DOHH2 (cell line): ENCODE measurements at regions not wholly inside any gene's neighbourhood (a gene's known extent, or its start where the extent isn't known, plus 50 kb on each side); places are given as distances from the start of the nearest gene placed in this dataset.

Experiments
- H3F3A ChIP-seq: fragments of 200-600 bp; sonication (generic), shearing (Covaris generic); 2 replicates; pipeline ENCODE4 v1.6.0; 2016; ENCODE audit warnings: antibody characterized with exemption, mild to moderate bottlenecking; ENCODE audit not compliant: control insufficient read depth, insufficient read depth
- H3K27ac ChIP-seq: fragments of 200-600 bp; sonication (generic); 2 replicates; pipeline ENCODE4 v1.5.1; 2014; ENCODE audit warnings: low read depth, mild to moderate bottlenecking, low read length, moderate library complexity
- H3K27me3 ChIP-seq: fragments of 200-600 bp; sonication (generic); 2 replicates; pipeline ENCODE4 v1.6.1; 2014; ENCODE audit warnings: mild to moderate bottlenecking, low read length, mixed read lengths; ENCODE audit not compliant: control insufficient read depth
- H3K36me3 ChIP-seq: fragments of 200-600 bp; sonication (generic); 2 replicates; pipeline ENCODE4 v1.6.1; 2014; ENCODE audit warnings: mild to moderate bottlenecking, low read length, moderate library complexity, mixed read lengths; ENCODE audit not compliant: control insufficient read depth
- H3K4me1 ChIP-seq: fragments of 200-600 bp; sonication (generic); 2 replicates; pipeline ENCODE4 v1.6.1; 2014; ENCODE audit warnings: mild to moderate bottlenecking, low read length, mixed read lengths; ENCODE audit not compliant: control insufficient read depth
- H3K4me2 ChIP-seq: fragments of 200-600 bp; sonication (generic); 2 replicates; pipeline ENCODE4 v1.6.0; 2014; ENCODE audit warnings: mild to moderate bottlenecking, low read length, moderate library complexity
- H3K4me3 ChIP-seq: fragments of 200-600 bp; sonication (generic); 2 replicates; pipeline ENCODE4 v1.5.1; 2014; ENCODE audit warnings: mild to moderate bottlenecking, low read length, mixed read lengths
- H3K79me2 ChIP-seq: fragments of 200-600 bp; sonication (generic); 2 replicates; pipeline ENCODE4 v1.6.1; 2014; ENCODE audit warnings: mild to moderate bottlenecking, low read length, mixed read lengths; ENCODE audit not compliant: control insufficient read depth
- H3K9me2 ChIP-seq: fragments of 200-600 bp; sonication (generic); replicated peaks from 2 replicates; pipeline ENCODE4 v1.6.1; 2014; ENCODE audit warnings: mild to moderate bottlenecking, low read length, mixed read lengths; ENCODE audit not compliant: control insufficient read depth
- H3K9me3 ChIP-seq: fragments of 200-600 bp; sonication (generic); 2 replicates; pipeline ENCODE4 v1.6.1; 2014; ENCODE audit warnings: antibody characterized with exemption, low read length, mixed read lengths; ENCODE audit not compliant: control insufficient read depth, insufficient read depth
- H4K20me1 ChIP-seq: fragments of 200-600 bp; sonication (generic); 2 replicates; pipeline ENCODE4 v1.6.0; 2014; ENCODE audit warnings: low read depth, mild to moderate bottlenecking, antibody characterized with exemption, low read length, moderate library complexity; ENCODE audit not compliant: control insufficient read depth, insufficient read depth
- EZH2phosphoT487 ChIP-seq: fragments of 200-600 bp; sonication (generic); IDR thresholded peaks from 2 replicates; pipeline ENCODE4 v1.6.1; 2017; ENCODE audit warnings: borderline replicate concordance, mild to moderate bottlenecking, antibody characterized with exemption, low read length, moderate library complexity, mixed read lengths
- TF ChIP-seq, protein P1 (sequence below): fragments of 200-600 bp; sonication (generic); IDR thresholded peaks from one replicate; pipeline ENCODE4 v1.5.1; 2014; ENCODE audit warnings: antibody characterized with exemption, mild to moderate bottlenecking, low read depth, low read length; ENCODE audit not compliant: poor library complexity, severe bottlenecking

DNA sequence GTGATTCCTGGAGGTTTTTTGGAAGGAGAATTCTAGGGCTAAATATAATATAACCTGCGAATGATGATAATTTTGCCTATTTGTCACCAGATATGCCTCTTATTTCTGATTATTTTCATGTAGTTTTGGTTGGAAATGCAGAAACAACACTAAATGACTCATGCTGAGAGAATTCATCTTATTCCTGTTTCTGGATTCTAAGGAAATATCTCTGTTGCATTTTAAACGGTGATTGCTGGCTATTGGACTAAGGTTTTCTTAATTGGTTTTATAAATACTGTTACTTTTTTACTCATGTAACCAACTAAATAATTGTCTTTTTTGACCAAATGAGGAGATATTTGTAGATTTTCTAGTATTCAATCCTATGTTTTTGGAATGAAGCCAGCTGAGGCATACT lies 204.9 kb upstream of the NPSR1 start:
- Histone ChIP-seq H3K4me2 (no peak overlapping the region), H3K36me3 (no peaks in the 10 kb centered on the region), H3F3A (no peaks in the 10 kb centered on the region), H4K20me1 (no peaks in the 10 kb centered on the region), H3K27ac (no peak overlapping the region), H3K9me2 (no peaks in the 10 kb centered on the region), H3K9me3 (no peaks in the 10 kb centered on the region), H3K4me3 (no peak overlapping the region), H3K79me2 (no peaks in the 10 kb centered on the region), H3K27me3 (no peaks in the 10 kb centered on the region), H3K4me1 (no peaks in the 10 kb centered on the region)
- TF ChIP-seq, protein P1, sequence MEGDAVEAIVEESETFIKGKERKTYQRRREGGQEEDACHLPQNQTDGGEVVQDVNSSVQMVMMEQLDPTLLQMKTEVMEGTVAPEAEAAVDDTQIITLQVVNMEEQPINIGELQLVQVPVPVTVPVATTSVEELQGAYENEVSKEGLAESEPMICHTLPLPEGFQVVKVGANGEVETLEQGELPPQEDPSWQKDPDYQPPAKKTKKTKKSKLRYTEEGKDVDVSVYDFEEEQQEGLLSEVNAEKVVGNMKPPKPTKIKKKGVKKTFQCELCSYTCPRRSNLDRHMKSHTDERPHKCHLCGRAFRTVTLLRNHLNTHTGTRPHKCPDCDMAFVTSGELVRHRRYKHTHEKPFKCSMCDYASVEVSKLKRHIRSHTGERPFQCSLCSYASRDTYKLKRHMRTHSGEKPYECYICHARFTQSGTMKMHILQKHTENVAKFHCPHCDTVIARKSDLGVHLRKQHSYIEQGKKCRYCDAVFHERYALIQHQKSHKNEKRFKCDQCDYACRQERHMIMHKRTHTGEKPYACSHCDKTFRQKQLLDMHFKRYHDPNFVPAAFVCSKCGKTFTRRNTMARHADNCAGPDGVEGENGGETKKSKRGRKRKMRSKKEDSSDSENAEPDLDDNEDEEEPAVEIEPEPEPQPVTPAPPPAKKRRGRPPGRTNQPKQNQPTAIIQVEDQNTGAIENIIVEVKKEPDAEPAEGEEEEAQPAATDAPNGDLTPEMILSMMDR: no peak
- no peak for TF ChIP-seq EZH2phosphoT487

- Histone ChIP-seq H3K4me3 (no peak overlapping the region), H3K79me2 (no peaks in the 10 kb centered on the region), H3K9me3 (no peaks in the 10 kb centered on the region), H3K9me2 (no peaks in the 10 kb centered on the region), H3K4me1 (no peaks in the 10 kb centered on the region), H3K36me3 (no peaks in the 10 kb centered on the region), H3K27ac (no peak overlapping the region), H4K20me1 (no peaks in the 10 kb centered on the region), H3F3A (no peaks in the 10 kb centered on the region), H3K4me2 (no peak overlapping the region), H3K27me3 (no peaks in the 10 kb centered on the region)
- TF ChIP-seq EZH2phosphoT487: no peak
Observed at GRCh38 chr7:34454381-34454780, 203.6 kb upstream of the NPSR1 start.

- Histone ChIP-seq H3K79me2 (no peaks in the 10 kb centered on the region), H3K4me1 (no peaks in the 10 kb centered on the region), H3K9me3 (no peaks in the 10 kb centered on the region), H3K27me3 (no peaks in the 10 kb centered on the region), H4K20me1 (no peaks in the 10 kb centered on the region), H3K9me2 (no peaks in the 10 kb centered on the region), H3K4me3 (no peak overlapping the region), H3K27ac (no peak overlapping the region), H3K4me2 (no peak overlapping the region), H3K36me3 (no peaks in the 10 kb centered on the region), H3F3A (no peaks in the 10 kb centered on the region)
- TF ChIP-seq, protein P1: no peak
- TF ChIP-seq EZH2phosphoT487: no peak
Observed at GRCh38 chr7:34457329-34457728, 200.7 kb upstream of the NPSR1 start.

- H3K9me3 ChIP-seq: no peaks in the 10 kb centered on the region
- TF ChIP-seq EZH2phosphoT487: no peak
- TF ChIP-seq, protein P1: no peak
- H3K27me3 ChIP-seq: no peaks in the 10 kb centered on the region
- no peaks in the 10 kb centered on the region for H3K36me3 ChIP-seq
- H3F3A ChIP-seq: no peaks in the 10 kb centered on the region
- H3K27ac ChIP-seq: no peak overlapping the region
- H3K4me1 ChIP-seq: peaks cover 5% of the 10 kb centered on the region
- no peak overlapping the region for H3K4me2 ChIP-seq
- no peak overlapping the region for H3K4me3 ChIP-seq
- H4K20me1 ChIP-seq: no peaks in the 10 kb centered on the region
- no peaks in the 10 kb centered on the region for H3K79me2 ChIP-seq
- no peaks in the 10 kb centered on the region for H3K9me2 ChIP-seq
Observed at GRCh38 chr7:34463830-34464229, 194.2 kb upstream of the NPSR1 start.
